Lung (tissue), 11 donors: ENCODE measurements at regions not wholly inside any gene's neighbourhood (a gene's known extent, or its start where the extent isn't known, plus 50 kb on each side); places are given as distances from the start of the nearest gene placed in this dataset.

Experiments
- ATAC-seq: fragments of 200-7000 bp; cut with Tn5 transposase; one replicate; pipeline ENCODE4 v1.9.1; 2020; ENCODE audit warnings: moderate number of reproducible peaks; ENCODE audit not compliant: insufficient read depth, low FRiP score
- DNase-seq, 3 donors: peaks; one replicate each; pipeline ENCODE4 v3.0.0-alpha.2; 2013 to 2017
- H3K27ac ChIP-seq, 2 donors: one replicate each; pipeline ENCODE4 v1.5.1; 2013; ENCODE audit warnings: mild to moderate bottlenecking in 2 of 2, moderate library complexity in 2 of 2, control low read depth in 1 of 2, inconsistent platforms in 1 of 2, low read depth in 1 of 2, low read length in 1 of 2
- H3K27me3 ChIP-seq, 3 donors: one replicate each; pipeline ENCODE4 v1.5.1; 2013; ENCODE audit warnings: low read length in 2 of 3; ENCODE audit not compliant: control insufficient read depth in 3 of 3, insufficient read depth in 3 of 3
- H3K36me3 ChIP-seq, 4 donors: one replicate each; pipeline ENCODE4 v1.5.1; 2013; ENCODE audit warnings: low read length in 4 of 4, mild to moderate bottlenecking in 1 of 4, moderate library complexity in 1 of 4; ENCODE audit not compliant: control insufficient read depth in 4 of 4, insufficient read depth in 4 of 4
- H3K4me1 ChIP-seq, 5 donors: one replicate each; pipeline ENCODE4 v1.5.1; 2013; ENCODE audit warnings: low read length in 5 of 5, mild to moderate bottlenecking in 2 of 5, moderate library complexity in 1 of 5; ENCODE audit not compliant: control insufficient read depth in 5 of 5, insufficient read depth in 5 of 5
- H3K4me3 ChIP-seq: one replicate; pipeline ENCODE4 v1.5.1; 2013; ENCODE audit warnings: mild to moderate bottlenecking, control low read depth, moderate library complexity
- H3K9ac ChIP-seq, 2 donors: one replicate each; pipeline ENCODE4 v1.5.1; 2013; ENCODE audit warnings: low read length in 2 of 2, control low read depth in 1 of 2; ENCODE audit not compliant: insufficient read depth in 1 of 2
- H3K9me3 ChIP-seq, 4 donors: one replicate each; pipeline ENCODE4 v1.5.1; 2013; ENCODE audit warnings: low read length in 3 of 4, mild to moderate bottlenecking in 1 of 4, moderate library complexity in 1 of 4; ENCODE audit not compliant: control insufficient read depth in 4 of 4, insufficient read depth in 3 of 4
- CTCF ChIP-seq: IDR thresholded peaks from 2 replicates; pipeline ENCODE4 v1.5.1; 2012; ENCODE audit warnings: mild to moderate bottlenecking; ENCODE audit errors: control extremely low read depth, extremely low read depth
- WGBS, 2 donors: extraction: QIAGEN DNeasy Blood & Tissue Kit; methylation state at CpG; one replicate each; pipeline ENCODE4 v1.1.7; 2013; 5-methylcytosine and 5-hydroxymethylcytosine counted together
- donor health status: control.
- donor health status: control.
- donor health status: Bipolar disorder and iron deficiency.
- donor health status: healthy.
- donor health status: DM: yes; HTN: yes; CAD: no.

- Histone ChIP-seq H3K36me3 (no peaks in the 10 kb centered on the region), H3K27me3 (no peaks in the 10 kb centered on the region), H3K9me3 (peaks cover 0 to 10% (median 5%) of the 10 kb centered on the region in 4 donors), H3K27ac (no peak overlapping the region), H3K4me3 (no peak overlapping the region), H3K4me1 (no peaks in the 10 kb centered on the region), H3K9ac (no peak overlapping the region)
- ATAC-seq (no peak), DNase-seq (no peak)
- no peak for TF ChIP-seq CTCF
- WGBS, 2 donors = 78 to 90% methylated on average over 3 of the region's 3 CpGs
These were observed 120.4 kb downstream of the TPBG start for GRCh38 chr6:82484001-82484400.

DNA sequence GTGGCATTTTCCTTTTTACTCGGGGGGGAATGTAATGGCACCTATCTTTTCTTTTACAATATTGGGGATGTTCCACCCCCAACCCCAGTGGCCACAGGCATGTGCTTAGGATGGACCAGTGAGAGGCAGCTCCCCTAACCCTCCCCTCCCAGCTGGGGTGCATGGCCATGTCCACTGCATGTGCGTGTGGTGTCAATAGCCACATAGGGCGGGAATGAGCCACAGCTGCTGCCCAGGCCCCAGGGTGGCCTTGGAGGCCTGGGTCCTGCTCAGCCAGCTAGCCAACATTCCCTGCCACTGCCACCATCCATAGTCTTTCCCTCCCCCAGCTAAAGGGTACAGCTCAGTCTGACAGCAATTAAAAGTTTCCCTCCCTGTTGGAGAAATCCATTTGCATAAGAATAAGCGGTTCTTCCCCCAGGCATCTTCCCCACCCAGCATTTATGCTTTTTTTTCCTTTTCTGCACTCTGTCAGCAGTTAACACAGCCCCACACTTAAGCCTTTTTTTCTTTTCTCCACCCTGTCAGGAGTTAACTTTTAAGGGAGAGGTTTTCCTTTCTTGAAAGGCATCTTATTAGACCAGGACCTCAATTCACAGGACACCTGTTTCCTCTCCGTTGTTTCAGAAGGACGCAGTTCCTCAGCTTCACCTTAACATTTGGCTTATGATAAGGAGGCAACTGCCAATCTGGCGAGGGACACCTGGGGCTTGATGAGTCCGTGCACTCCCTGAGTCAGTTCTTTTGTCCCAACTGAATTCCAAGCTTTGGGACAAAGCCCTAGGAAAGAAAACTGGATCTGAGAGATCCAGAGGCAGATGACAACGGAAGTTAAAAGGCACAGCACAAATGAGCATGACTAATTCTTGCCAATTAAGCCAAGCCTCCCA is 121.4 kb downstream of the TPBG start:
- H3K36me3 ChIP-seq = no peaks in the 10 kb centered on the region
- H3K4me1 ChIP-seq = no peaks in the 10 kb centered on the region
- ATAC-seq = no peak
- no peak overlapping the region for H3K9ac ChIP-seq
- H3K4me3 ChIP-seq = no peak overlapping the region
- DNase-seq = no peak
- no peak overlapping the region for H3K27ac ChIP-seq
- 81 to 88% methylated on average over 9 of the region's 9 CpGs for WGBS, 2 donors
- no peak for TF ChIP-seq CTCF
- no peaks in the 10 kb centered on the region for H3K27me3 ChIP-seq
- peaks cover 0 to 14% (median 5%) of the 10 kb centered on the region in 4 donors for H3K9me3 ChIP-seq

DNA sequence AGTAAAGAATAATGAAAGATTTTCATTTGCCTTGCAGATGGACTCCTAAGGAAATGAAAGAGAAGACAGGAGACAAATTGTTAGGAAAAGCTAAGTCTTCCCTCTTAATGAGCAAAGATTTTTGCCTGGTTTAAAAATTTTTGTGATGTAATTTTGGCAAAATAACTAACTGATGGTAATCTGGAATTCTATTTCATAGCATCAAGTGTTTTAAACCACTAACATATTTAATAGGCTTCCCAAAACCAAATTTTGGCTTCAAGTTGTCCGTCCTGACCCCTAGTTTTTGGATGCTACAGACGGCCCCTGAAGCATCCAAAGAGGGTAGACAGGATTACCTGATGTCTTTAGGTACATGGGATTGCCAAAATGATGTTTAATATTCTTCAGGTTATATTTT is 124.3 kb downstream of the TPBG start:
- Histone ChIP-seq H3K27ac (no peak overlapping the region), H3K4me1 (no peaks in the 10 kb centered on the region), H3K9me3 (peaks cover 0 to 20% (median 8%) of the 10 kb centered on the region in 4 donors), H3K9ac (no peak overlapping the region), H3K27me3 (no peaks in the 10 kb centered on the region), H3K4me3 (no peak overlapping the region), H3K36me3 (no peaks in the 10 kb centered on the region)
- DNase-seq (no peak), ATAC-seq (no peak)
- TF ChIP-seq CTCF = no peak
- WGBS, 2 donors = 74 to 85% methylated on average over 2 of the region's 2 CpGs
